ENCODE measurements at regions not wholly inside any gene's neighbourhood (a gene's known extent, or its start where the extent isn't known, plus 50 kb on each side); places are given as distances from the start of the nearest gene placed in this dataset.
"Not testable (repeated sequence)": the region's sequence is repeated elsewhere in the genome, so short reads cannot be mapped to it uniquely, and the experiment has no call there.

GRCh38 chr7:159309214-159309613 is 164.5 kb upstream of the VIPR2 start:
- not testable (repeated sequence) for TF ChIP-seq CTCF (conservative IDR thresholded peaks at IDR 0.05; ENCODE audit: low read depth, low read length); EZH2 (IDR thresholded peaks at IDR 0.05; ENCODE audit: low read length, unreplicated experiment)

Data from PC-3 (cell line).